Osteoblast (primary cell): ENCODE measurements at regions not wholly inside any gene's neighbourhood (a gene's known extent, or its start where the extent isn't known, plus 50 kb on each side); places are given as distances from the start of the nearest gene placed in this dataset.

Experiments
- DNase-seq: peaks from one replicate; pipeline ENCODE4 v3.0.0; 2011; ENCODE audit warnings: low spot score, mixed read lengths; ENCODE audit not compliant: insufficient read length; ENCODE audit errors: missing footprints
- H2AFZ ChIP-seq: 2 replicates; pipeline ENCODE4 v1.6.0; 2011; ENCODE audit warnings: mild to moderate bottlenecking, low read length
- H3K27ac ChIP-seq: 2 replicates; pipeline ENCODE4 v1.5.1; 2011; ENCODE audit warnings: mild to moderate bottlenecking, low read depth, low read length, moderate library complexity
- H3K27me3 ChIP-seq: 2 replicates; pipeline ENCODE4 v1.6.0; 2012; ENCODE audit warnings: mild to moderate bottlenecking, control low read depth, inconsistent platforms, low read length, moderate library complexity; ENCODE audit not compliant: insufficient read depth
- H3K36me3 ChIP-seq: 2 replicates; pipeline ENCODE4 v1.5.1; 2011; ENCODE audit warnings: mild to moderate bottlenecking, low read length, control low read depth, moderate library complexity; ENCODE audit not compliant: insufficient read depth
- H3K4me1 ChIP-seq: 2 replicates; pipeline ENCODE4 v1.5.1; 2011; ENCODE audit warnings: mild to moderate bottlenecking, low read length, control low read depth, moderate library complexity; ENCODE audit not compliant: insufficient read depth
- H3K4me2 ChIP-seq: 2 replicates; pipeline ENCODE4 v1.6.0; 2011; ENCODE audit warnings: mild to moderate bottlenecking, low read length; ENCODE audit not compliant: insufficient read depth
- H3K4me3 ChIP-seq: fragments of 200-600 bp; sonication (generic); 3 replicates; pipeline ENCODE4 v1.5.1; 2012; ENCODE audit warnings: mild to moderate bottlenecking, low read length, inconsistent platforms; ENCODE audit not compliant: insufficient read depth
- H3K79me2 ChIP-seq: 2 replicates; pipeline ENCODE4 v1.6.0; 2012; ENCODE audit warnings: mild to moderate bottlenecking, low read length, control low read depth, inconsistent platforms; ENCODE audit not compliant: insufficient read depth
- H3K9me3 ChIP-seq: 2 replicates; pipeline ENCODE4 v1.5.1; 2011; ENCODE audit warnings: low read depth, low read length, control low read depth
- H4K20me1 ChIP-seq: 2 replicates; pipeline ENCODE4 v1.6.0; 2012; ENCODE audit warnings: mild to moderate bottlenecking, low read length, control low read depth; ENCODE audit not compliant: insufficient read depth
- CTCF ChIP-seq: IDR thresholded peaks from 2 replicates; pipeline ENCODE4 v1.5.1; 2011; ENCODE audit warnings: mild to moderate bottlenecking, low read depth, low read length, moderate library complexity; ENCODE audit errors: extremely low read depth

- Histone ChIP-seq H3K4me1 (no peaks in the 10 kb centered on the region), H3K27ac (no peak overlapping the region), H4K20me1 (no peaks in the 10 kb centered on the region), H3K4me2 (no peak overlapping the region), H3K36me3 (no peaks in the 10 kb centered on the region), H3K9me3 (no peaks in the 10 kb centered on the region), H3K27me3 (no peaks in the 10 kb centered on the region), H3K79me2 (no peaks in the 10 kb centered on the region), H3K4me3 (no peak overlapping the region), H2AFZ (no peak overlapping the region)
- no peak for TF ChIP-seq CTCF
- DNase-seq, result no peak
These were observed 138.8 kb downstream of the DACT1 start for GRCh38 chr14:58776516-58776915.

GRCh38 chr14:58777541-58777979 is 139.8 kb downstream of the DACT1 start:
- H3K4me3 ChIP-seq, result no peak overlapping the region
- no peak overlapping the region for H2AFZ ChIP-seq
- no peaks in the 10 kb centered on the region for H3K36me3 ChIP-seq
- no peaks in the 10 kb centered on the region for H3K9me3 ChIP-seq
- H3K27ac ChIP-seq, result no peak overlapping the region
- H3K79me2 ChIP-seq, result no peaks in the 10 kb centered on the region
- H4K20me1 ChIP-seq, result no peaks in the 10 kb centered on the region
- DNase-seq, result no peak
- H3K27me3 ChIP-seq, result no peaks in the 10 kb centered on the region
- H3K4me2 ChIP-seq, result no peak overlapping the region
- TF ChIP-seq CTCF, result no peak
- no peaks in the 10 kb centered on the region for H3K4me1 ChIP-seq

- H3K27me3 ChIP-seq, result no peaks in the 10 kb centered on the region
- H3K36me3 ChIP-seq, result no peaks in the 10 kb centered on the region
- no peaks in the 10 kb centered on the region for H3K4me1 ChIP-seq
- no peak overlapping the region for H3K27ac ChIP-seq
- H2AFZ ChIP-seq, result no peak overlapping the region
- H3K4me3 ChIP-seq, result no peak overlapping the region
- no peaks in the 10 kb centered on the region for H3K9me3 ChIP-seq
- no peak for DNase-seq
- H4K20me1 ChIP-seq, result no peaks in the 10 kb centered on the region
- H3K79me2 ChIP-seq, result no peaks in the 10 kb centered on the region
- no peak for TF ChIP-seq CTCF
- H3K4me2 ChIP-seq, result no peak overlapping the region
These were observed 140.4 kb downstream of the DACT1 start for GRCh38 chr14:58778202-58778601.

- Histone ChIP-seq H3K27me3 (no peaks in the 10 kb centered on the region), H3K36me3 (no peaks in the 10 kb centered on the region), H3K27ac (no peak overlapping the region), H4K20me1 (no peaks in the 10 kb centered on the region), H3K4me1 (no peaks in the 10 kb centered on the region), H3K4me3 (no peak overlapping the region), H3K79me2 (no peaks in the 10 kb centered on the region), H2AFZ (no peak overlapping the region), H3K9me3 (no peaks in the 10 kb centered on the region), H3K4me2 (no peak overlapping the region)
- DNase-seq, result no peak
- TF ChIP-seq CTCF, result no peak
These were observed 141.6 kb downstream of the DACT1 start for GRCh38 chr14:58779376-58779775.
